22Rv1 (cell line): ENCODE measurements at regions not wholly inside any gene's neighbourhood (a gene's known extent, or its start where the extent isn't known, plus 50 kb on each side); places are given as distances from the start of the nearest gene placed in this dataset.

Experiments
- CTCF ChIP-seq: fragments of 450-650 bp; IDR thresholded peaks from 2 replicates; pipeline ENCODE4 v1.5.1; 2017; ENCODE audit warnings: mild to moderate bottlenecking
- ZFX ChIP-seq: fragments of 450-650 bp; IDR thresholded peaks from 2 replicates; pipeline ENCODE4 v1.6.1; 2017; ENCODE audit warnings: antibody characterized with exemption, borderline replicate concordance

- TF ChIP-seq CTCF = no peak
- no peak for TF ChIP-seq ZFX
These were observed 115.2 kb downstream of the MARCHF4 start for GRCh38 chr2:216257089-216257488.
